Fibroblast of mammary gland (primary cell): ENCODE measurements at regions not wholly inside any gene's neighbourhood (a gene's known extent, or its start where the extent isn't known, plus 50 kb on each side); places are given as distances from the start of the nearest gene placed in this dataset.

Experiments used
- DNase-seq: peaks from one replicate; pipeline ENCODE4 v3.0.0-alpha.2; 2010; ENCODE audit warnings: low read depth
- H3K4me3 ChIP-seq: 2 replicates; pipeline ENCODE4 v1.5.1; 2011; ENCODE audit warnings: low read depth, mild to moderate bottlenecking, low read length, moderate library complexity; ENCODE audit not compliant: control insufficient read depth
- CTCF ChIP-seq: conservative IDR thresholded peaks from 2 replicates; pipeline ENCODE4 v1.5.1; 2011; ENCODE audit warnings: low read depth, low read length, inconsistent platforms; ENCODE audit not compliant: control insufficient read depth, insufficient read depth

- no peak overlapping the region for H3K4me3 ChIP-seq
- DNase-seq, result no peak
- TF ChIP-seq CTCF, result no peak
Observed at GRCh38 chr9:32906213-32906612, 95.2 kb downstream of the APTX start.

GRCh38 chr9:32915802-32916201, 85.6 kb downstream of the APTX start:
- no peak overlapping the region for H3K4me3 ChIP-seq
- no peak for DNase-seq
- TF ChIP-seq CTCF, result no peak

- H3K4me3 ChIP-seq, result no peak overlapping the region
- TF ChIP-seq CTCF, result no peak
- DNase-seq, result no peak
Observed at GRCh38 chr9:32918628-32919027, 82.8 kb downstream of the APTX start.
